ENCODE measurements at regions not wholly inside any gene's neighbourhood (a gene's known extent, or its start where the extent isn't known, plus 50 kb on each side); places are given as distances from the start of the nearest gene placed in this dataset.

DNA sequence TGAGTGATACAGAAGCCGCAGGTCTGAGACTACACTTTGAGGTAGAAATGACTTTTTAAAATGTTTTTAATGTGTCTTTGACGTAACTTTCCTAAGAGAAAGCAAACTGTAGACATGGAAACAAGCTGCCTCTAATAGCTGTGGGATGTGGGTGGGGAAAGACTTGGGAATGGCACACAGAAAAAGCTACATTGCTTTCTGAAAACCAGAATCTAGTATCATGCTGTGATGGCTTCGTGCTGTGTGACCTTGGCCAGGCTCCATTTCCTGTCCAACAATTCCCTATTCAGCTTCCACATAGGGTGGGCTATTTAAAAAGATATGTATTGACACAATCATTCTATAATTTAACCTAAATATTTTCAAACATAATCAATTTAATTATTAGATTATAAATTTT, 909.1 kb downstream of the NCAM2 start:
- TF ChIP-seq POLR2A (IDR thresholded peaks at IDR 0.05; ENCODE audit: low read length) (no peak), GATA1 (IDR thresholded peaks at IDR 0.05; ENCODE audit: low read depth, low read length) (no peak)
